ENCODE measurements at regions not wholly inside any gene's neighbourhood (a gene's known extent, or its start where the extent isn't known, plus 50 kb on each side); places are given as distances from the start of the nearest gene placed in this dataset.
A peak's percentile ranks its signal among the peaks of the same experiment; 100 is the strongest.
"Not testable (repeated sequence)": the region's sequence is repeated elsewhere in the genome, so short reads cannot be mapped to it uniquely, and the experiment has no call there.

DNA sequence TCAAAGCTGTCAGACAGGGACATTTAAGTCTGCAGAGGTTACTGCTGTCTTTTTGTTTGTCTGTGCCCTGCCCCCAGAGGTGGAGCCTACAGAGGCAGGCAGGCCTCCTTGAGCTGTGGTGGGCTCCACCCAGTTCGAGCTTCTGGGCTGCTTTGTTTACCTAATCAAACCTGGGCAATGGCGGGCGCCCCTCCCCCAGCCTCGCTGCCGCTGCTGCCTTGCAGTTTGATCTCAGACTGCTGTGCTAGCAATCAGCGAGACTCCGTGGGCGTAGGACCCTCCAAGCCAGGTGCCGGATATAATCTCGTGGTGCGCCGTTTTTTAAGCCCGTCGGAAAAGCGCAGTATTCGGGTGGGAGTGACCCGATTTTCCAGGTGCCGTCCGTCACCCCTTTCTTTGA is 107.1 kb upstream of the KLF12 start:
- not testable (repeated sequence) for H3K4me3 Mint-ChIP-seq; H3K27me3 Mint-ChIP-seq; H3K9me3 ChIP-seq (ENCODE audit: control insufficient read depth in 2 of 2, low read length in 2 of 2); H3K27me3 ChIP-seq (ENCODE audit: control insufficient read depth, insufficient read depth, low read length); H3K36me3 ChIP-seq (ENCODE audit: control insufficient read depth, insufficient read depth, low read length); H3K27ac ChIP-seq (ENCODE audit: insufficient read depth, low read length, poor library complexity, severe bottlenecking); ATAC-seq (ENCODE audit: low read depth in 2 of 2); DNase-seq; H3K4me3 ChIP-seq (ENCODE audit: low read depth, low read length); H3K9me3 Mint-ChIP-seq
- Mint-ChIP-seq H3K4me1 (peaks cover 33 to 59% (median 43%) of the 10 kb centered on the region in 4 donors), H3K36me3 (peaks cover 17% of the 10 kb centered on the region), H3K27ac (peak overlapping the region in 1 of 3 donors; percentile 95)
- H3K4me1 ChIP-seq (ENCODE audit: control insufficient read depth, insufficient read depth, low read length, poor library complexity, severe bottlenecking), result peaks cover 38% of the 10 kb centered on the region

DNA sequence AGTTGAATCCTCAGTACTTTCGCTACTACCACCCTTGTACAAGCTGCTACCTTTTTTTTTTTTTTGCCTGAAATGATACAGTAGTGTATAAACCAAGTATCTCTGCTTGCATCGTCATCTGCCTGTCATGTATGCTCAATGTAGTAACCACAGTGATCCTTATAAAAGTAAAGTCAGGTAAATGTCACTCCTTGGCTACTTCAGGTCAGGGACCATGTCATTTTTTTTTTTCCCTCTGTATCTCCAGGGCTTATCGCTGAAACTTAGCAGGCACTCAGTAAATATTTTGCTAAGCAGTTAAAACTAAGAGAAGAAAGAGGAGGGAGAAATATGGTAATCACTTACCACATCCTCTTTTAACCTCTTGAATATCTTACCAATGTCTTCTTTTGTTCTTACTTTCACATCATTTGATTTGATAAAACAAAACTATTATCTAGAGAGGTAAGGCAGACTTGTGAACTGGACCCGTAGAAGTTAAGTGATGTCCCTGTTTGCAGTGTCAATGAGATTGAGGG is 96.8 kb upstream of the KLF12 start:
- Mint-ChIP-seq H3K36me3 (peaks cover 4% of the 10 kb centered on the region), H3K4me1 (peaks cover 19 to 49% (median 31%) of the 10 kb centered on the region in 4 donors), H3K9me3 (peaks cover 0 to 7% (median 0%) of the 10 kb centered on the region in 7 donors), H3K27me3 (no peaks in the 10 kb centered on the region), H3K27ac (peak overlapping the region; percentile 86 to 98 (median 87)), H3K4me3 (peak overlapping the region; percentile 74 to 99 (median 90))
- Histone ChIP-seq H3K9me3 (ENCODE audit: control insufficient read depth in 2 of 2, low read length in 2 of 2) (no peaks in the 10 kb centered on the region), H3K36me3 (ENCODE audit: control insufficient read depth, insufficient read depth, low read length) (no peaks in the 10 kb centered on the region), H3K4me1 (ENCODE audit: control insufficient read depth, insufficient read depth, low read length, poor library complexity, severe bottlenecking) (peaks cover 22% of the 10 kb centered on the region), H3K4me3 (ENCODE audit: low read depth, low read length) (peak overlapping the region; percentile 98), H3K27ac (ENCODE audit: insufficient read depth, low read length, poor library complexity, severe bottlenecking) (peak overlapping the region; percentile 80), H3K27me3 (ENCODE audit: control insufficient read depth, insufficient read depth, low read length) (no peaks in the 10 kb centered on the region)
- peak in 2 of 3 donors; percentile 77 to 80 for DNase-seq
- ATAC-seq (ENCODE audit: low read depth in 2 of 2), result peak; percentile 83 to 88

DNA sequence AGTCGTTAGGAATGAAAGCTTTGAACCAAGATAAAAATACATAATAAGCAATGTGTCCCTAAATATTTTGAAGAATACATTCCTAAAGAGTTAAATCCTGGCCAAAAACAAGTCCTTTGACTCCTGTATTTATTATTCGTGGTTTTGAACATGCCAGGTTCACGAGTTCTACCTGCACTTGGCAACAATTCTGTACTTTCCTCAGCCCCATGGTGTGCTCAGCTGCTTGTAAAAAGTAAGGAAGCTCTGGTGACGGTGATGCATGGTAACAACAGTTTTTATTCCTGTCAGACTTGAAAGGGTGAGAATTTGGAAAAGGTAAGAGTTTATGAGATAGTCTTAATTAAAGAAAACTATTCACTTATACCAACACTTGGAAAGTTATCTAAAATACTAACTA is 95.0 kb upstream of the KLF12 start:
- no peaks in the 10 kb centered on the region for H3K27me3 Mint-ChIP-seq
- peaks cover 13 to 40% (median 26%) of the 10 kb centered on the region in 4 donors for H3K4me1 Mint-ChIP-seq

DNA sequence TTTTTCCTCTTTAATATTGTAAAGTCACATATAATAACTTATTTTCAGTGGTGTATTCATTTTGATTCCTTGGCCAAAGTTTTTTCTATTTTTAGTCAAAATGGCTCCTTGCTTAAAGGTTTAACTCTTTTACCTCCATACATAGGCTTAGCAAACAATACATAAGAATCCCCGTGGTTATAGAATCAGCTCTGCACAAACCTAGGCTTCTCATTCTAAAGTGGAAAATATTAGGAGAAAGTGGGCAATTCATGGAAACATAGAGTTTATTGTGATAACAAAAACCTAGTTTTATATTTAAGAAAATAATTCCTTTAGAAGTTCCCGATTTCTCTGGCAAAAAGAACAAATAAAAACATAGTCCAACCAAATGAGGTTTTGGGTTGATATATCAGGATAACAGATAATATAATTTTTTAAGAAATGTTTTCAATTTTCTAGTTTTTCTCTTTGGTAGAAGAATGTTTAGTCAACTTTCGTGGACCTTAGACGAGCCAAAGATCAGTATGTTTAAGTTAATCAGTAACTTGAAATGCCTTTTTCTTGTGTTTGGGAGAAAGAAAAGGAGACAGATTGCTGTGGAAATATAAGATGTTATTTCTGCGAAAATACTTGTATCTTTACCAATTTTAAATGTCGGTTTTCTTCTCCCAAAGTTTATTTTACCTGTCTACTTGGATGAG is 93.4 kb upstream of the KLF12 start:
- H3K4me3 Mint-ChIP-seq, result no peak overlapping the region
- DNase-seq (no peak), ATAC-seq (ENCODE audit: low read depth in 2 of 2) (no peak)
- Histone ChIP-seq H3K9me3 (ENCODE audit: control insufficient read depth in 2 of 2, low read length in 2 of 2) (no peaks in the 10 kb centered on the region), H3K27me3 (ENCODE audit: control insufficient read depth, insufficient read depth, low read length) (no peaks in the 10 kb centered on the region), H3K36me3 (ENCODE audit: control insufficient read depth, insufficient read depth, low read length) (no peaks in the 10 kb centered on the region), H3K4me1 (ENCODE audit: control insufficient read depth, insufficient read depth, low read length, poor library complexity, severe bottlenecking) (peaks cover 15% of the 10 kb centered on the region), H3K4me3 (ENCODE audit: low read depth, low read length) (no peak overlapping the region), H3K27ac (ENCODE audit: insufficient read depth, low read length, poor library complexity, severe bottlenecking) (no peak overlapping the region)
- H3K27ac Mint-ChIP-seq, result no peak overlapping the region
- no peaks in the 10 kb centered on the region for H3K36me3 Mint-ChIP-seq
- H3K4me1 Mint-ChIP-seq, result peaks cover 8 to 29% (median 20%) of the 10 kb centered on the region in 4 donors
- no peaks in the 10 kb centered on the region for H3K27me3 Mint-ChIP-seq
- peaks cover 0 to 7% (median 0%) of the 10 kb centered on the region in 7 donors for H3K9me3 Mint-ChIP-seq

More for the DNA sequence above, 95.0 kb upstream of the KLF12 start:
- Histone ChIP-seq H3K4me3 (ENCODE audit: low read depth, low read length) (no peak overlapping the region), H3K9me3 (ENCODE audit: control insufficient read depth in 2 of 2, low read length in 2 of 2) (no peaks in the 10 kb centered on the region), H3K27me3 (ENCODE audit: control insufficient read depth, insufficient read depth, low read length) (no peaks in the 10 kb centered on the region), H3K27ac (ENCODE audit: insufficient read depth, low read length, poor library complexity, severe bottlenecking) (no peak overlapping the region), H3K4me1 (ENCODE audit: control insufficient read depth, insufficient read depth, low read length, poor library complexity, severe bottlenecking) (peaks cover 22% of the 10 kb centered on the region), H3K36me3 (ENCODE audit: control insufficient read depth, insufficient read depth, low read length) (no peaks in the 10 kb centered on the region)
- H3K36me3 Mint-ChIP-seq, result peaks cover 4% of the 10 kb centered on the region
- DNase-seq (no peak), ATAC-seq (ENCODE audit: low read depth in 2 of 2) (no peak)
- peaks cover 0 to 7% (median 0%) of the 10 kb centered on the region in 7 donors for H3K9me3 Mint-ChIP-seq
- H3K27ac Mint-ChIP-seq, result peak overlapping the region in 2 of 3 donors; percentile 12 to 64
- peak overlapping the region in 1 of 4 donors; percentile 2 for H3K4me3 Mint-ChIP-seq

DNA sequence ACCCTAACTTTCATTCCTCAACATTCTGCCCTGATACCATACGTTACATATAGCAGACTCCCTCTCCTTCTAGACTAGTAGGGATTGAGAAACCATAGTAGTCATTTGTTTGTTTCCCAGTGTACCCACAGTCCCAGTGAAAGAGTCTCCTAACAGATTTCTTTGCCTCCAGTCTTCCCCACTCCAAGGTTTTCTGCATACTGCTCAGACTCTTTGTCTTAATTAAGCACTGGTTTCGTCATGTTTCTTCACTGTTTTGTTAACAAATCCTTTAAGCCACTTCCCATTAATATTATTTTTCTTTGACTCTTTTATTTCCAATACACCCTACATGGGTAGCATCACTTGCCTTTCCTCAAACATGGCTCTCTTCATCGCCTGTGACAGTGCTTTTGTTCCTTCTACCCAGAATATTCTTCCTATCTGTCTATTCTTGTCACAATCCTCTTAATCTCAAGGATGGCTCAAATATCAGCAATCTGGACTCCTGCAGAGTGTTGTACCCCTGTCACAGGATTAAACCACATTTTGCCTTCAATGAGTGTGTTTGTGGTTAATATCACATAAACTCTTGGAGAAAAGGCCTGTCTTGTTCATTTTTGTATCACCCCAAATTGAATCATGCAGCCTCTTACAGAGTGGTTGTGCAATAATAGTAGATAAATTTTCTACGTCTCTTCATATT is 92.7 kb upstream of the KLF12 start:
- ATAC-seq (ENCODE audit: low read depth in 2 of 2) (no peak), DNase-seq (no peak)
- H3K27me3 ChIP-seq (ENCODE audit: control insufficient read depth, insufficient read depth, low read length), result no peaks in the 10 kb centered on the region
- H3K27ac Mint-ChIP-seq, result no peak overlapping the region
- H3K9me3 ChIP-seq (ENCODE audit: control insufficient read depth in 2 of 2, low read length in 2 of 2), result no peaks in the 10 kb centered on the region
- no peak overlapping the region for H3K27ac ChIP-seq (ENCODE audit: insufficient read depth, low read length, poor library complexity, severe bottlenecking)
- peaks cover 0 to 7% (median 0%) of the 10 kb centered on the region in 7 donors for H3K9me3 Mint-ChIP-seq
- peaks cover 14% of the 10 kb centered on the region for H3K4me1 ChIP-seq (ENCODE audit: control insufficient read depth, insufficient read depth, low read length, poor library complexity, severe bottlenecking)
- no peak overlapping the region for H3K4me3 ChIP-seq (ENCODE audit: low read depth, low read length)
- no peaks in the 10 kb centered on the region for H3K36me3 Mint-ChIP-seq
- H3K4me3 Mint-ChIP-seq, result no peak overlapping the region
- H3K27me3 Mint-ChIP-seq, result no peaks in the 10 kb centered on the region
- peaks cover 8 to 24% (median 21%) of the 10 kb centered on the region in 4 donors for H3K4me1 Mint-ChIP-seq
- no peaks in the 10 kb centered on the region for H3K36me3 ChIP-seq (ENCODE audit: control insufficient read depth, insufficient read depth, low read length)

DNA sequence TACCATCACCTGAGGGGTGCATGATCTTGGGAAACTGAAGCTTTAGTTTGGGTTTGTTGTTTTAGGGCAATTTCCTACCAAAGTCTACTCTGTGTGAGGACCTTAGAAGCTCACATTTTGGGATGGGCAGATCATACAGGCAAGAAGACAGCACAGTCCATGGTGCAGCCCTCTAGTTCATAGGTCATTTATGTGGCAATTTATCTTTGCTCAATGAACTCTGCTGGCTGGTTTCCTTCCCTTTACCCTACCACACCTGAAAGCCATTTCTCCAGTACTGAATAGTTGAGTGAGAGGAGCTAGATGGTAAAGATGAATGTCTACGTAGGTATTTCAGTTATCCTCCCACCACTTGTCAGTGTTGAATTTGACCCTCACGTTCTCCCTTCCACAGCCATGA is 87.5 kb upstream of the KLF12 start:
- H3K27me3 ChIP-seq (ENCODE audit: control insufficient read depth, insufficient read depth, low read length), result no peaks in the 10 kb centered on the region
- H3K27ac Mint-ChIP-seq, result no peak overlapping the region
- ATAC-seq (ENCODE audit: low read depth in 2 of 2) (no peak), DNase-seq (no peak)
- H3K9me3 Mint-ChIP-seq, result peaks cover 0 to 2% (median 0%) of the 10 kb centered on the region in 7 donors
- H3K36me3 Mint-ChIP-seq, result no peaks in the 10 kb centered on the region
- H3K4me1 Mint-ChIP-seq, result peaks cover 0 to 7% (median 4%) of the 10 kb centered on the region in 4 donors
- peaks cover 5% of the 10 kb centered on the region for H3K27me3 Mint-ChIP-seq
- no peaks in the 10 kb centered on the region for H3K36me3 ChIP-seq (ENCODE audit: control insufficient read depth, insufficient read depth, low read length)
- no peak overlapping the region for H3K27ac ChIP-seq (ENCODE audit: insufficient read depth, low read length, poor library complexity, severe bottlenecking)
- H3K9me3 ChIP-seq (ENCODE audit: control insufficient read depth in 2 of 2, low read length in 2 of 2), result no peaks in the 10 kb centered on the region
- no peak overlapping the region for H3K4me3 ChIP-seq (ENCODE audit: low read depth, low read length)
- H3K4me1 ChIP-seq (ENCODE audit: control insufficient read depth, insufficient read depth, low read length, poor library complexity, severe bottlenecking), result no peaks in the 10 kb centered on the region
- H3K4me3 Mint-ChIP-seq, result no peak overlapping the region

DNA sequence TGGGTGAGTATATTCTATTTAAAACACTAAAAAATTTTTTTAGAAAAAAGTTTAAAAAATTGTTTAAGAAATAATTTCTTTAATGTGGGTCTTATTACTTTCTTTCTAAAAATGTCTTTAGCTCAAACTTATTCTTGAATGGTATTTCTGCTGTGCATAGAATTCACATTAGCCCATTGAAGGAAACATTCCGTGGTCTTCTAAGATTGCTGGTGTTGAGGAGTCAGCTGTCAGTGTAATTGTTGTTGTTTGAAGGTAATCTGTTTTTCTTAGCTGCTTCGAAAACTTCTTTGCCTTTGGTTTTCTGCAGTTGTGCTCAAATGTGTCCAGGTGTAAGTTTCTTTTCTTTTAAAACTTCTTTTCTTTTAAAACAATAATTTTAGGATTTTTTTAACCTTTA is 85.4 kb upstream of the KLF12 start:
- ATAC-seq (ENCODE audit: low read depth in 2 of 2) (no peak), DNase-seq (no peak)
- Mint-ChIP-seq H3K4me1 (peaks cover 0 to 9% (median 7%) of the 10 kb centered on the region in 4 donors), H3K36me3 (no peaks in the 10 kb centered on the region), H3K27me3 (peaks cover 11% of the 10 kb centered on the region), H3K9me3 (peaks cover 0 to 2% (median 0%) of the 10 kb centered on the region in 7 donors), H3K27ac (no peak overlapping the region), H3K4me3 (no peak overlapping the region)
- no peaks in the 10 kb centered on the region for H3K36me3 ChIP-seq (ENCODE audit: control insufficient read depth, insufficient read depth, low read length)
- no peaks in the 10 kb centered on the region for H3K9me3 ChIP-seq (ENCODE audit: control insufficient read depth in 2 of 2, low read length in 2 of 2)
- H3K4me3 ChIP-seq (ENCODE audit: low read depth, low read length), result no peak overlapping the region
- peaks cover 3% of the 10 kb centered on the region for H3K27me3 ChIP-seq (ENCODE audit: control insufficient read depth, insufficient read depth, low read length)
- H3K27ac ChIP-seq (ENCODE audit: insufficient read depth, low read length, poor library complexity, severe bottlenecking), result no peak overlapping the region
- H3K4me1 ChIP-seq (ENCODE audit: control insufficient read depth, insufficient read depth, low read length, poor library complexity, severe bottlenecking), result no peaks in the 10 kb centered on the region
